ENCODE measurements at regions not wholly inside any gene's neighbourhood (a gene's known extent, or its start where the extent isn't known, plus 50 kb on each side); places are given as distances from the start of the nearest gene placed in this dataset.

- TF ChIP-seq CTCF (conservative IDR thresholded peaks at IDR 0.05; ENCODE audit: low read depth, low read length), result no peak
- H3K27me3 ChIP-seq (ENCODE audit: insufficient read depth, low read depth), result no peaks in the 10 kb centered on the region
- no peaks in the 10 kb centered on the region for H3K4me1 ChIP-seq (ENCODE audit: low read depth, poor library complexity, severe bottlenecking)
- no peak overlapping the region for H3K27ac ChIP-seq
- no peak overlapping the region for H2AFZ ChIP-seq (ENCODE audit: low read depth)
- H3K79me2 ChIP-seq (ENCODE audit: insufficient read depth, low read depth), result no peaks in the 10 kb centered on the region
- H3K9ac ChIP-seq, result no peak overlapping the region
- H4K20me1 ChIP-seq (ENCODE audit: insufficient read depth), result no peaks in the 10 kb centered on the region
- H3K4me2 ChIP-seq, result no peak overlapping the region
- H3K36me3 ChIP-seq (ENCODE audit: insufficient read depth), result no peaks in the 10 kb centered on the region
- H3K4me3 ChIP-seq (IDR thresholded peaks at IDR 0.05; ENCODE audit: insufficient read depth, low read depth, low read length), result no peak overlapping the region
Measured at GRCh38 chr3:40990062-40990456, 209.2 kb upstream of the CTNNB1 start.

GRCh38 chr3:40992023-40992422 is 207.3 kb upstream of the CTNNB1 start:
- Histone ChIP-seq H3K79me2 (ENCODE audit: insufficient read depth, low read depth) (no peaks in the 10 kb centered on the region), H4K20me1 (ENCODE audit: insufficient read depth) (no peaks in the 10 kb centered on the region), H3K27ac (no peak overlapping the region), H3K27me3 (ENCODE audit: insufficient read depth, low read depth) (no peaks in the 10 kb centered on the region), H2AFZ (ENCODE audit: low read depth) (no peak overlapping the region), H3K9ac (no peak overlapping the region), H3K4me3 (IDR thresholded peaks at IDR 0.05; ENCODE audit: insufficient read depth, low read depth, low read length) (no peak overlapping the region), H3K36me3 (ENCODE audit: insufficient read depth) (no peaks in the 10 kb centered on the region), H3K4me2 (no peak overlapping the region), H3K4me1 (ENCODE audit: low read depth, poor library complexity, severe bottlenecking) (no peaks in the 10 kb centered on the region)
- no peak for TF ChIP-seq CTCF (conservative IDR thresholded peaks at IDR 0.05; ENCODE audit: low read depth, low read length)

DNA sequence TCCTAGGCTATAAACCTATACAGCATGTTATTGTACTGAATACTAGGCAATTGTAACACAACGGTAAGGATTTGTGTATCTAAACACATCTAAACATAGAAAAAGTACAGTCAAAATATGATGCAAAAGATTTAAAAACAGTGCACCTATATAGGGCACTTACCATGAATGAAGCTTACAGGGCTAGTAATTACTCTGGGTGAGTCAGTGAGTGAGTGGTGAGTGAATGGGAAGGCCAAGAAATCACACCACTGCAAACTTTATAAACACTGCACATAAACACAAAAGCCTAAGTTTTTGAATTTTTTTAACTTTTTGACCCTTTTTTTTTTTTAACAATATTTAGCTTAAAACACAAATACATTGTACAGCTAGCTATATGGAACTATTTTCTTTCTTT is 204.7 kb upstream of the CTNNB1 start:
- Histone ChIP-seq H3K27ac (no peak overlapping the region), H3K4me2 (no peak overlapping the region), H2AFZ (ENCODE audit: low read depth) (no peak overlapping the region), H3K27me3 (ENCODE audit: insufficient read depth, low read depth) (no peaks in the 10 kb centered on the region), H3K9ac (no peak overlapping the region), H3K79me2 (ENCODE audit: insufficient read depth, low read depth) (no peaks in the 10 kb centered on the region), H3K4me3 (IDR thresholded peaks at IDR 0.05; ENCODE audit: insufficient read depth, low read depth, low read length) (no peak overlapping the region), H4K20me1 (ENCODE audit: insufficient read depth) (no peaks in the 10 kb centered on the region), H3K4me1 (ENCODE audit: low read depth, poor library complexity, severe bottlenecking) (no peaks in the 10 kb centered on the region), H3K36me3 (ENCODE audit: insufficient read depth) (no peaks in the 10 kb centered on the region)
- no peak for TF ChIP-seq CTCF (conservative IDR thresholded peaks at IDR 0.05; ENCODE audit: low read depth, low read length)

GRCh38 chr3:40995271-40995670 is 204.0 kb upstream of the CTNNB1 start:
- Histone ChIP-seq H3K36me3 (ENCODE audit: insufficient read depth) (no peaks in the 10 kb centered on the region), H3K27ac (no peak overlapping the region), H3K4me3 (IDR thresholded peaks at IDR 0.05; ENCODE audit: insufficient read depth, low read depth, low read length) (no peak overlapping the region), H3K9ac (no peak overlapping the region), H3K79me2 (ENCODE audit: insufficient read depth, low read depth) (no peaks in the 10 kb centered on the region), H3K4me2 (no peak overlapping the region), H3K27me3 (ENCODE audit: insufficient read depth, low read depth) (no peaks in the 10 kb centered on the region), H3K4me1 (ENCODE audit: low read depth, poor library complexity, severe bottlenecking) (no peaks in the 10 kb centered on the region), H2AFZ (ENCODE audit: low read depth) (no peak overlapping the region), H4K20me1 (ENCODE audit: insufficient read depth) (no peaks in the 10 kb centered on the region)
- no peak for TF ChIP-seq CTCF (conservative IDR thresholded peaks at IDR 0.05; ENCODE audit: low read depth, low read length)

DNA sequence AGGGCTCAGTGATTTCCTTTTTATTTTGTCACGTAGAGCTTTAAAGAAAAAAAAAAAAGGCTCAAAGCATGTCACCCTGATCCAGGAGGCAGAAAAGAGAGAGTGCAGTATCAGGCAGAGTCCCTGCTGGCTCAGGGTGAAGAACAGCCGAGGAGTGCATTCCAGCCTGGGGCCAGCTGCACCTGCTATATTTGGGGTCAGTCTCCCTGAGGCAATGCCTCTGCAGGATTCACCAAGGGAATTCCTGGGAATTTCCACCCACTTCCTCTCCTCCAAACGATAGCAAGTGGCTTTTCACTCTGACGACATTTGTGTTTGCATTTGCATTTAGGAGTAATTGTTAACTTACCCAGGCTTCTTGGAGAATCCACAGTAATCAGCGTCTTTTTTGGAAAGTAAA is 202.9 kb upstream of the CTNNB1 start:
- Histone ChIP-seq H3K4me1 (ENCODE audit: low read depth, poor library complexity, severe bottlenecking) (no peaks in the 10 kb centered on the region), H3K27ac (no peak overlapping the region), H3K36me3 (ENCODE audit: insufficient read depth) (no peaks in the 10 kb centered on the region), H3K27me3 (ENCODE audit: insufficient read depth, low read depth) (no peaks in the 10 kb centered on the region), H4K20me1 (ENCODE audit: insufficient read depth) (no peaks in the 10 kb centered on the region), H3K79me2 (ENCODE audit: insufficient read depth, low read depth) (no peaks in the 10 kb centered on the region), H3K4me2 (no peak overlapping the region), H3K4me3 (IDR thresholded peaks at IDR 0.05; ENCODE audit: insufficient read depth, low read depth, low read length) (no peak overlapping the region), H2AFZ (ENCODE audit: low read depth) (no peak overlapping the region), H3K9ac (no peak overlapping the region)
- TF ChIP-seq CTCF (conservative IDR thresholded peaks at IDR 0.05; ENCODE audit: low read depth, low read length), result no peak

All from KMS-11 (cell line).